OCI-LY1 (cell line): ENCODE measurements at regions not wholly inside any gene's neighbourhood (a gene's known extent, or its start where the extent isn't known, plus 50 kb on each side); places are given as distances from the start of the nearest gene placed in this dataset.

ENCODE experiments used
- H2AFZ ChIP-seq: fragments of 200-600 bp; sonication (generic), shearing (Covaris generic); 2 replicates; pipeline ENCODE4 v1.6.0; 2014; ENCODE audit warnings: antibody characterized with exemption, mild to moderate bottlenecking, low read length
- H3F3A ChIP-seq: fragments of 200-600 bp; sonication (generic), shearing (Covaris generic); 2 replicates; pipeline ENCODE4 v1.6.0; 2014; ENCODE audit warnings: mild to moderate bottlenecking, antibody characterized with exemption, low read length, moderate library complexity; ENCODE audit not compliant: insufficient read depth
- H3K27ac ChIP-seq: fragments of 200-600 bp; sonication (generic); 2 replicates; pipeline ENCODE4 v1.5.1; 2014; ENCODE audit warnings: low read length, mixed run types, mild to moderate bottlenecking, low read depth; ENCODE audit not compliant: poor library complexity, severe bottlenecking
- H3K27me3 ChIP-seq: fragments of 200-600 bp; sonication (generic); 2 replicates; pipeline ENCODE4 v1.6.0; 2014; ENCODE audit warnings: antibody characterized with exemption, mild to moderate bottlenecking, low read length, moderate library complexity; ENCODE audit not compliant: insufficient read depth
- H3K36me3 ChIP-seq: fragments of 200-600 bp; sonication (generic); 2 replicates; pipeline ENCODE4 v1.6.1; 2014; ENCODE audit warnings: mild to moderate bottlenecking, antibody characterized with exemption, low read length, moderate library complexity, mixed read lengths; ENCODE audit not compliant: insufficient read depth
- H3K4me1 ChIP-seq: fragments of 200-600 bp; sonication (generic); 2 replicates; pipeline ENCODE4 v1.5.1; 2014; ENCODE audit warnings: mild to moderate bottlenecking, low read length, moderate library complexity; ENCODE audit not compliant: insufficient read depth, severe bottlenecking
- H3K4me2 ChIP-seq: fragments of 200-600 bp; sonication (generic), shearing (Covaris generic); 2 replicates; pipeline ENCODE4 v1.6.1; 2014; ENCODE audit warnings: low read length
- H3K4me3 ChIP-seq: fragments of 200-600 bp; sonication (generic); 2 replicates; pipeline ENCODE4 v1.5.1; 2014; ENCODE audit warnings: low read length, low read depth, mild to moderate bottlenecking, mixed read lengths; ENCODE audit not compliant: poor library complexity, severe bottlenecking
- H3K79me2 ChIP-seq: fragments of 200-600 bp; shearing (Covaris generic); 2 replicates; pipeline ENCODE4 v1.6.1; 2016; ENCODE audit warnings: mixed run types, low read length, mixed read lengths; ENCODE audit not compliant: insufficient read depth
- H3K9ac ChIP-seq: fragments of 200-600 bp; sonication (generic), shearing (Covaris generic); 2 replicates; pipeline ENCODE4 v1.6.1; 2014; ENCODE audit warnings: mild to moderate bottlenecking, low read length, mixed read lengths
- H3K9me2 ChIP-seq: fragments of 200-600 bp; sonication (generic), shearing (Covaris generic); 2 replicates; pipeline ENCODE4 v1.6.1; 2014; ENCODE audit warnings: low read depth, mild to moderate bottlenecking, low read length, mixed read lengths
- H3K9me3 ChIP-seq: fragments of 200-600 bp; shearing (Covaris generic); 2 replicates; pipeline ENCODE4 v1.6.1; 2014; ENCODE audit warnings: low read length, mixed read lengths
- H4K20me1 ChIP-seq: fragments of 200-600 bp; sonication (generic), shearing (Covaris generic); 2 replicates; pipeline ENCODE4 v1.6.0; 2016; ENCODE audit warnings: mild to moderate bottlenecking, low read length; ENCODE audit not compliant: insufficient read depth
- EZH2 ChIP-seq: fragments of 200-600 bp; sonication (generic), shearing (Covaris generic); IDR thresholded peaks from 2 replicates; pipeline ENCODE4 v1.8.0; 2017; ENCODE audit warnings: borderline replicate concordance, mixed run types, mild to moderate bottlenecking, antibody characterized with exemption, low read length, moderate library complexity, mixed read lengths
- TF ChIP-seq, protein P1 (sequence below): fragments of 200-600 bp; sonication (generic), shearing (Covaris generic); IDR thresholded peaks from 2 replicates; pipeline ENCODE4 v1.5.1; 2017; ENCODE audit warnings: mild to moderate bottlenecking, antibody characterized with exemption, low read length, moderate library complexity, mixed read lengths

DNA sequence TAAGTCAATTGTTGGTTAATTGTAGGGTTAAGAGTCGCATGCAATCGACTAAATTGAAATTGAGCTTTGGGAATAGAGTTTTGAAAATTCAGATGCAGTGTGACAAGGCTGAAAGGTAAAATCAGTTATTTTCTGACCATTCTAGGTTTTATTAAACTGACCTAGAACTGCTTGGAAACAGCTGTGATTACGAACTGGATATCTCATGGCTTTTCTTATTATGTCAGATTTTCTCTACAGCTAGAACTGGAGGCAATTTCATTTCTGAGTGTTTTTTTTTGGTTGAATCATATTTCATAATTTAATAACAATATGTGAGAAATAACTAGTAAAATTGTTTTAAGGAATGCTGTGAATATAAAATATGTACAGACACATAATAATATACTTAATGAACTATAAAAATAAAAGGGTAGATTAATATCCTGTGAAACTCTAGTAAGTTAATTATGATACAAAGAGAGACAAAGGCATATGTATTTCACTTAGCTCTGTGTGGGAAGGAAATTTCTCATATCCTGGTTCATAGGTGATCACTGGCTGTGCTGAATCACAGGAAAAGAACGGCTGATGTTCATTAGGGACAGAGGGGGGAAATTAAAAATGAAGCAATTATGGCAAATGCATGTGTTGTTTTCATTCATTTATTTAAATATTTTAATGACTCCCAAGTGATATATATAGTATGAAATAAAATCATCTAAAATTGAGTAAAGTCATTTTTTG, 403.2 kb downstream of the ZIC1 start:
- H3K36me3 ChIP-seq: no peaks in the 10 kb centered on the region
- H3K4me2 ChIP-seq: no peak overlapping the region
- TF ChIP-seq, protein P1, sequence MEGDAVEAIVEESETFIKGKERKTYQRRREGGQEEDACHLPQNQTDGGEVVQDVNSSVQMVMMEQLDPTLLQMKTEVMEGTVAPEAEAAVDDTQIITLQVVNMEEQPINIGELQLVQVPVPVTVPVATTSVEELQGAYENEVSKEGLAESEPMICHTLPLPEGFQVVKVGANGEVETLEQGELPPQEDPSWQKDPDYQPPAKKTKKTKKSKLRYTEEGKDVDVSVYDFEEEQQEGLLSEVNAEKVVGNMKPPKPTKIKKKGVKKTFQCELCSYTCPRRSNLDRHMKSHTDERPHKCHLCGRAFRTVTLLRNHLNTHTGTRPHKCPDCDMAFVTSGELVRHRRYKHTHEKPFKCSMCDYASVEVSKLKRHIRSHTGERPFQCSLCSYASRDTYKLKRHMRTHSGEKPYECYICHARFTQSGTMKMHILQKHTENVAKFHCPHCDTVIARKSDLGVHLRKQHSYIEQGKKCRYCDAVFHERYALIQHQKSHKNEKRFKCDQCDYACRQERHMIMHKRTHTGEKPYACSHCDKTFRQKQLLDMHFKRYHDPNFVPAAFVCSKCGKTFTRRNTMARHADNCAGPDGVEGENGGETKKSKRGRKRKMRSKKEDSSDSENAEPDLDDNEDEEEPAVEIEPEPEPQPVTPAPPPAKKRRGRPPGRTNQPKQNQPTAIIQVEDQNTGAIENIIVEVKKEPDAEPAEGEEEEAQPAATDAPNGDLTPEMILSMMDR: no peak
- no peak for TF ChIP-seq EZH2
- no peak overlapping the region for H3K27ac ChIP-seq
- no peaks in the 10 kb centered on the region for H3K4me1 ChIP-seq
- no peaks in the 10 kb centered on the region for H4K20me1 ChIP-seq
- H3K9ac ChIP-seq: no peak overlapping the region
- H3K4me3 ChIP-seq: no peak overlapping the region
- H3K9me2 ChIP-seq: no peaks in the 10 kb centered on the region
- H3K9me3 ChIP-seq: no peaks in the 10 kb centered on the region
- 0 out of 2 replicates have a peak overlapping the region, but pooled peaks have one; percentile 43 for H2AFZ ChIP-seq
- H3K27me3 ChIP-seq: no peaks in the 10 kb centered on the region
- no peaks in the 10 kb centered on the region for H3F3A ChIP-seq
- H3K79me2 ChIP-seq: no peaks in the 10 kb centered on the region

DNA sequence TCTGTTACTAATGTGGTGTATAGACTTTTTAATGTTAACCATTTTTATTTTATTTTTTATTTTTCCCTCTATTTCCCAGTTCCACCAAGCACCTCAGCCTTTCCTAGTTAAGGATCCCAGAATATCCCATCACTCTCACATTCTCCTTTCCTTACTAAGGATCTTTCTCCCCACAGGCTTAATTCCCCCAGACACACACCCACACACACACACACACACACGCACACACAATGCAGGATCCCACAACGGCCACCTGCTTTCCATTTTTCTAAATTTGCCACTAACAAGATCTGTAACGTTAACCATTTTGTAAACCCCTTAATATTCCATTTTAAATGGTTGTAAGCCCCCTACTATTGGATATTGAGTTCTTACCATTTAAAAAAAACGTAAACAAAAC, 404.1 kb downstream of the ZIC1 start:
- no peaks in the 10 kb centered on the region for H4K20me1 ChIP-seq

DNA sequence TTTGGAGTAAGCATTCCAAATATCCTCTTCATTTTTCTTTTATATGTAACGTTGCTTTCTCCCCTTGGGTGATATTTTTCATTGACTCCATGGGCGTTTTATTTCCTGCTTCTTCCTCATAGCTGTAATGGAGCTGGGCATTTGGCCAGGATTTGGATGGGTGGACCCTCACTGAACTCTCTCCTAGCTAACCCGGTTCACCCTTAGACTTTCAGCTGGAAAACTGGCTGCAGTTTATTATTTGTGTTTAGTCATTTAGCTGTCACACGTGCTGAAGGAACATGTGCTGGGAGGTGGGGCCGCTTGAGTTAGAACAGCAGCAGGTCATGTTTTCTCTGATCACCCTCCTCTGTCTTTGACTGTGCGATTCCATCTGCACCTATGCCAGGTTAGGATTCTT, 407.6 kb downstream of the ZIC1 start:
- no peaks in the 10 kb centered on the region for H3K27me3 ChIP-seq
- no peaks in the 10 kb centered on the region for H3K9me2 ChIP-seq
- no peaks in the 10 kb centered on the region for H3K36me3 ChIP-seq
- H3K9me3 ChIP-seq: no peaks in the 10 kb centered on the region
- H3K79me2 ChIP-seq: no peaks in the 10 kb centered on the region
- H3K4me3 ChIP-seq: no peak overlapping the region
- TF ChIP-seq, protein P1: no peak
- no peak for TF ChIP-seq EZH2
- no peaks in the 10 kb centered on the region for H3K4me1 ChIP-seq
- no peak overlapping the region for H2AFZ ChIP-seq
- no peak overlapping the region for H3K9ac ChIP-seq
- no peaks in the 10 kb centered on the region for H4K20me1 ChIP-seq
- H3F3A ChIP-seq: no peaks in the 10 kb centered on the region
- H3K27ac ChIP-seq: no peak overlapping the region
- no peak overlapping the region for H3K4me2 ChIP-seq

More for the DNA sequence above, 404.1 kb downstream of the ZIC1 start:
- no peak overlapping the region for H2AFZ ChIP-seq
- no peak overlapping the region for H3K9ac ChIP-seq
- no peak overlapping the region for H3K27ac ChIP-seq
- H3K9me3 ChIP-seq: no peaks in the 10 kb centered on the region
- H3K4me3 ChIP-seq: no peak overlapping the region
- no peak overlapping the region for H3K4me2 ChIP-seq
- no peaks in the 10 kb centered on the region for H3K4me1 ChIP-seq
- no peaks in the 10 kb centered on the region for H3K9me2 ChIP-seq
- H3K36me3 ChIP-seq: no peaks in the 10 kb centered on the region
- TF ChIP-seq, protein P1: no peak
- no peak for TF ChIP-seq EZH2
- no peaks in the 10 kb centered on the region for H3K27me3 ChIP-seq
- H3F3A ChIP-seq: no peaks in the 10 kb centered on the region
- H3K79me2 ChIP-seq: no peaks in the 10 kb centered on the region
